Heart left ventricle (tissue), 13 donors: ENCODE measurements at regions not wholly inside any gene's neighbourhood (a gene's known extent, or its start where the extent isn't known, plus 50 kb on each side); places are given as distances from the start of the nearest gene placed in this dataset.

ENCODE experiments used
- CTCF ChIP-seq, 12 donors: fragments of 200-600 bp; sonication (generic) in 4 of 12; IDR thresholded peaks; one replicate each; pipeline versions ENCODE4 v1.5.0 to v1.8.0; 2018 to 2022; ENCODE audit warnings: antibody characterized with exemption in 12 of 12, mild to moderate bottlenecking in 5 of 12
- POLR2A ChIP-seq, 2 donors: fragments of 450-650 bp; IDR thresholded peaks; one replicate each; pipeline ENCODE4 v1.6.1; 2017; ENCODE audit warnings: antibody characterized with exemption in 2 of 2, mild to moderate bottlenecking in 2 of 2, moderate library complexity in 2 of 2
- donor health status: ischemic (EF 13 %, LVEDD 7.1; RV severe dilation, severe dysfunction).
- donor health status: DM: no; HTN: yes; CAD: no.
- donor health status: DM: no; HTN: no; CAD: no.
- donor health status: ischemic (EF 25% LVEDD 6.9; RV normal size, moderate dysfunction).
- donor health status: ischemic (EF 25% LVEDD 5.7; RV mildly dilated, moderate dysfunction).
- donor health status: ischemic (EF 35%, LVEDD 5.7; RV mildly dilated, moderate dysfunction).
- donor health status: nonischemic (EF 11% LVEDD 7.7; RV severe dilation, severe dysfunction).
- donor health status: DM: yes; HTN: yes; CAD: no.
- donor health status: PGD.
- donor health status: ischemic (EF 29% LVEDD 5.4; RV normal size, mild dysfunction).
- donor health status: nonischemic (EF 23%, LVEDD 6.1; RV moderate dilation, normal function).

- TF ChIP-seq POLR2A (IDR thresholded peaks at IDR 0.05) (no peak), CTCF (IDR thresholded peaks at IDR 0.05) (no peak)
These were observed 178.4 kb upstream of the SERP2 start for GRCh38 chr13:44195245-44195644.
